Suppressor macrophage (primary cell): ENCODE measurements at regions not wholly inside any gene's neighbourhood (a gene's known extent, or its start where the extent isn't known, plus 50 kb on each side); places are given as distances from the start of the nearest gene placed in this dataset.
A peak's percentile ranks its signal among the peaks of the same experiment; 100 is the strongest.
"Not testable (repeated sequence)": the region's sequence is repeated elsewhere in the genome, so short reads cannot be mapped to it uniquely, and the experiment has no call there.

Experiments
- DNase-seq, 4 experiments: peaks; one replicate each; pipeline ENCODE4 v3.0.0-alpha.2; 2020 to 2022

- DNase-seq = not testable (repeated sequence)
These were observed 51.6 kb upstream of the MAP4K4 start for GRCh38 chr2:101645886-101646285.

- DNase-seq = no peak
These were observed 52.6 kb upstream of the MAP4K4 start for GRCh38 chr2:101644842-101645383.

DNA sequence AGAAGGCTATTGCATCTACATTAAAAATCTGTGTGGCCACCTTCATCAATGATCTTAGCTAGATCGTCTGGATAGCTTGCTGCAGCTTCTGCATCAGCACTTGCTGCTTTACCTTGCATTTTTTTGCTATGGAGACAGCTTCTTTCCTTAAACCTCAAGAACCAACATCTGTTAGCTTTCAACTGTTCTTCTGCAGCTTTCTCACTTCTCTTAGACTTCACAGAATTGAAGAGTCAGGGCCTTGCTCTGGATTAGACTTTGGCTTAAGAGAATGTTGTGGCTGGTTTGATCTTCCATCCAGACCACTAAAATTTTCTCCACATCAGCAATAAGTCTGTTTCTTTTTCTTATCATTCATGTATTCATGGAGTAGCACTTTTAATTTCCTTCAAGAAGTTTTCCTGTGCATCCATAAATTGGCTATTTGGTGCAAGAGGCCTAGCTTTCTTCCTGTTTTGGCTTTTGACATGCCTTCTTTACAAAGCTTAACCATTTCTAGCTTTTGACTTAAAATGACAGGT, 54.4 kb upstream of the MAP4K4 start:
- no peak for DNase-seq

GRCh38 chr2:101638817-101639605, 58.5 kb upstream of the MAP4K4 start:
- DNase-seq = no peak

DNA sequence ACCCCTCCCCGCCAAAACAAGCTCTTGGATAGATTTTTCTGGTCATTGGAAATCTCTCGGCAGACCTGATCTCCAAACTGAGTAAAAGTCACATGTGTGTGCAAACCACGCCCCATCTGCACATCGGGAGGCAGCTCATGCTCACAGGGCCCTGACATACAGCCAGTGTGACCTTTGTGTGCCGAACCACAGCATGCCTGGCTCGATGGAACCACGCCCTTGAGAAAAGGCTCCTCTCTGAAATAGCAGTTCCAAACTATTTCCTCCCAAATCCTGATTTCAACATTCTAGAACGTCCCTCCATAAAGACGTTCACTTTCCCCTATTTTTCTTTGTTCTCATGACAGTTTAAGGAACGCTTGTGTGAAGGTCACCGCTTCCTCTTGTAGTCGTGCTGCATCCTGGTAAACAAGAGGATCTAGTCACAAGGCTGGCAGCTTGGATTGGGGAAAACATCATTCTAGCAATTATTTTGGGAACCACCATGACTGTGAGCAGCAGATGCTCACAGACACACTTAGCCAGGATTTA, 59.3 kb upstream of the MAP4K4 start:
- DNase-seq = peak; percentile 64 to 83 (median 78)

- DNase-seq = peak in 3 of 4 experiments; percentile 31 to 52 (median 44)
These were observed 67.1 kb upstream of the MAP4K4 start for GRCh38 chr2:101630224-101630949.

- DNase-seq = no peak
These were observed 69.5 kb upstream of the MAP4K4 start for GRCh38 chr2:101628030-101628392.

- peak; percentile 43 to 70 (median 68) for DNase-seq
These were observed 70.0 kb upstream of the MAP4K4 start for GRCh38 chr2:101627285-101628029.

DNA sequence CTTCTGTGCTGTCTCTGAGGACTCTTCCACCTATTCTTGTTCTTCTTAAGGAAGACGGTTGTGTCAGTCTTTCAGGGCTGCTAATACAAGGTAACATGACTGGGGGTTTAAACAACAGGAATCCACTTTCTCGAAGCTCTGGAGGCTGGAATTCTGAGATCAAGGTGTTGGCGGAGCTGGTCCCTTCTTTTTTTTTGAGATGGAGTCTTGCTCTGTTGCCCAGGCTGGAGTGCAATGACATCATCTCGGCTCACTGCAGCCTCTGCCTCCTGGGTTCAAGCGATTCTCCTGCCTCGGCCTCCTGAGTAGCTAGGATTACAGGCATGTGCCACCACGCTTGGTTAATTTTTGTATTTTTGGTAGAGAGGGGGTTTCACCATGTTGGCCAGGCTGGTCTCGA, 71.7 kb upstream of the MAP4K4 start:
- DNase-seq = not testable (repeated sequence)

DNA sequence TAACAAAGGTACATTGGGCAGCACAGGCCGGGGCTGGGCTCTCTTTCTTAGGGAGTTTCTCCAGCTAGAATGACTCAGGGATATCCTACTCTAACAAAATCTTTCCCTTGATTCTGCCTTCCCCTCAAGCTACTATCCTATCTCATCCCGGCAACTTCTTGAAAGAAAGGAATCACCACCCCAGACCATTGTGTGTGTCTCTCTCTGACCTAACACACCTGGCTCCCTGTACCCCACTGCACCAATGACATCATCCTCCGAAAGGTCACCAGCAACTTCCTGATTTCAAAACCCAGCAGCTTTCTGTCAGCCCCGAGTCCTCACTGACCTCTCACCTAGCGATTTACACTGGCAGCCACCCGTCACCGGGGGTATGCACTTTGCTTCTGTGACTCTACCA, 72.1 kb upstream of the MAP4K4 start:
- DNase-seq = peak; percentile 50 to 68 (median 60)

DNA sequence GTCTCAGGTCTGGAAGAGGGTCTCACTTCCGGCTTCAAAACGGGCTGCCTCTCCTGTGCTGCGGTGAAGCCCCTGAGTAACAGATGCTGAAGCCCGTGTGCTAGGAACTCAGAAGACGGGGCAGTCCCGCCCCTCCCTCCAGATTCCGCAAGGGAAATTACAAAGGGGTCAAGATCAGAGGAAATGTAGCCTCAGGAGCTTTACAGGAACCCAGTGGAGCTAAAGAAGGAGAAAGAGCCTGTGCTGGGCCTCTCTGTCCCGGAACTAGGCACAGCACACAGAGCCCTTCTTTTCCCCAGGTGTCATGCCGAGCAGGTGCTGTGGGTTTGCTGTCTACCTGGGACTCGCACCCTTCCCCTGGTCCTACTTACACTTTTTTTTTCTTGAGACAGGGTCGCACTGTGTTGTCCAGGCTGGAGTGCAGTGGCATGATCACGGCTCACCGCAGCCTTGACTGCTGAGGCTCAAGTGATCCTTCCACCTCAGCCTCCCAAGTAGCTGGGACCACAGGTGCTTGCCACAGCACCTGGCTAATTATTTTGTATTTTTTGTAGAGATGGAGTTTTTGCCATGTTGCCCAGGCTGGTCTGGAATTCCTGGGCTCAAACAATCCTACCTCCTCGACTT, 72.7 kb upstream of the MAP4K4 start:
- DNase-seq = no peak

- peak; percentile 66 to 95 (median 86) for DNase-seq
These were observed 74.4 kb upstream of the MAP4K4 start for GRCh38 chr2:101623031-101623521.

- no peak for DNase-seq
These were observed 75.1 kb upstream of the MAP4K4 start for GRCh38 chr2:101622210-101623030.

DNA sequence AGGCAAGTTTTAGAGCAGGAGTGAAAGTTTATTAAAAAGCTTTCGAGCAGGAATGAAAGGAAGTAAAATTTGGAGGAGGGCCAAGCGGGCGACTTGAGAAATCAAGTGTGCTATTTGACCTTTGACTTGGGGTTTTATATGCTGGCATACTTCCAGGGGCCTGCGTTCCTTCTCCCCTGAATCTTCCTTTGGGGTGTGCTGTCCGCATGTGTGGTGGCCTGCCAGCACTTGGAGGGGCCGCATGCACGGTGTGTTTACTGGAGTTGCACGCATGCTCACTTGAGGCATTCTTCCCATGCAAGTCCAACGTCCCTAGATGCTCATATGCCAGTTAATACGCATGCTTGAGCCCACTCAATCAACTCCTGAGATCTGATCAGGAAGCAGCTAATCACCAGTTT, 78.3 kb upstream of the MAP4K4 start:
- peak; percentile 85 to 87 (median 86) for DNase-seq

GRCh38 chr2:101617796-101618195, 79.7 kb upstream of the MAP4K4 start:
- no peak for DNase-seq

DNA sequence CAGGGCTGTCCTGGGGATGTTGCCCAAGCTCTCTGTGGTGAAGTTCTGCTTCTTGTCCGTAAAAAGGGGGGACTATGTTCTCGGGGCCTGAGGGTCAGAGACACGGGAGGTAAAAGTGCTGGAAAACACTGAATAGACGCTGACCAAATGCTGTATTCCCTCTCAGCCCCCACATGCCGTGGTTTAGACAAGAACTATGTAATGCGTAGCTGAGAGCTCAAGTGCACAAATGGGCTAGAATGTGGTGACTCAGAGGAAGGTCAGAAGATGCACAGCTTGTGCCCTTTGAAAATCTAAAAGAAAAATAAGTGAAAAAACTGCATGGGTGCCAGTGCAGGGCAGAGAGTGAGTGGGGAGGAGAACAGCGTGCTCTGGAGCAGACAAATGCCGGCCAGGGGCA, 80.3 kb upstream of the MAP4K4 start:
- DNase-seq = peak in 1 of 4 experiments; percentile 54

GRCh38 chr2:101614127-101614759, 83.3 kb upstream of the MAP4K4 start:
- DNase-seq = no peak

DNA sequence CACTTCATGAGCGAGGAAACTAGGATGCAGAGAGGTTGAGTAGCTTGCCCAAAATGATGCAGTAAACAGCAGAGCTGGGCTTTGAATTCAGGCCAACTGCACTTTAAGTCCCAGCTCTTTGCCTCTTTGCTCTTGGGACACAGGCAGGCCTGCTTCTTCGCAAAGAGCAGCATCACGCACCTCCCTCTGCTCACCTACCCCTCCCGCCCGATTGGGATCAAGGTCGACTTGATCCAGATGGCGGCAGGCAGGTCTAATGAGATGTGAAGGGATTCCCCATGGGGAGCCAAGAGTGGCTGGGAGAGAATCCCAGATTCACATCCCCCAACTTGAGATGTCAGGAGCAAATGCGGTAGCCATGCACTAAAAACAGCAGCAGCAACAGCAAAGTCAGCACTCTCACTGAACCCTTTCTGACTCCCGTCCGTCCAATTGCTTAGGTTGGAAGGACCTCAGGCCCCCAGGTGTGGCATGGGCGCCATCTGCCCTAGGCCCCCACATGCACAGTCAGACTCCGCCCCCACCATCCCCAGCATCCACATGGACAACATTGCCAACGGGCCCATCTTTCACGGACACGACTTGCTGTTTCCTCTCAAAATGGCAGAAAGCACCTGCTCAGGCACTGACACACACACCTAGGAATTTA, 84.3 kb upstream of the MAP4K4 start:
- DNase-seq = no peak

- DNase-seq = no peak
These were observed 85.5 kb upstream of the MAP4K4 start for GRCh38 chr2:101612019-101612418.
